HepG2 (cell line): ENCODE measurements at regions not wholly inside any gene's neighbourhood (a gene's known extent, or its start where the extent isn't known, plus 50 kb on each side); places are given as distances from the start of the nearest gene placed in this dataset.

Source experiments
- ATAC-seq: fragments of 200-7000 bp; cut with Tn5 transposase; 3 replicates; pipeline ENCODE4 v1.9.1; 2020; ENCODE audit warnings: mild to moderate bottlenecking, moderate library complexity
- BruUV-seq: library from RNA; stranded (reverse); fragments of 400-500 nt; replicated peaks from 2 replicates; lab custom pipeline; 2021; lab: Mats Ljungman, UMichigan
- CTCF ChIA-PET: fragments of 300-600 bp; formaldehyde crosslinking; extraction: SDS; loops from one replicate; lab custom pipeline; 2021; ENCODE audit warnings: low total read pairs, inconsistent platforms, low intra/inter-chr PET ratio; lab: Yijun Ruan, JAX
- POLR2A ChIA-PET: fragments of 350-600 bp; sonication (Branson Sonifier 250); formaldehyde crosslinking; loops from one replicate; lab custom pipeline; 2020; ENCODE audit warnings: antibody characterized with exemption, inconsistent platforms; lab: Yijun Ruan, JAX
- DNase-seq: peaks from one replicate; pipeline ENCODE4 v3.0.0-alpha.2; 2015; ENCODE audit warnings: low spot score
- FAIRE-seq: peaks from 3 replicates; lab custom pipeline; 2011; peaks lifted over from hg19 to GRCh38; lab: Jason Lieb, UNC
- H2AFZ ChIP-seq: one replicate; pipeline ENCODE4 v1.6.1; 2011; ENCODE audit warnings: low read length, inconsistent platforms
- H3K27ac ChIP-seq: fragments of 300-600 bp; 3 replicates; pipeline ENCODE4 v1.8.0; 2011; ENCODE audit warnings: mixed run types, mild to moderate bottlenecking, mixed read lengths, low read length, inconsistent platforms; ENCODE audit not compliant: insufficient read depth; ENCODE audit errors: extremely low read length
- H3K27me3 ChIP-seq, 2 experiments: fragments of 200-600 bp in 1 of 2; 2 replicates in 1 of 2; 3 replicates in 1 of 2; pipeline versions ENCODE4 v1.6.0 to v1.8.0; 2011; ENCODE audit warnings: low read length in 2 of 2, mild to moderate bottlenecking in 2 of 2, moderate library complexity in 2 of 2, inconsistent platforms in 1 of 2; ENCODE audit not compliant: insufficient read depth in 2 of 2, control insufficient read depth in 1 of 2
- H3K36me3 ChIP-seq, 2 experiments: fragments of 200-600 bp in 1 of 2; replicated peaks in 1 of 2; 2 replicates in 1 of 2; 3 replicates in 1 of 2; pipeline versions ENCODE4 v1.5.1 to v1.8.0; 2011; ENCODE audit warnings: low read length in 2 of 2, inconsistent platforms in 1 of 2; ENCODE audit not compliant: insufficient read depth in 2 of 2, control insufficient read depth in 1 of 2
- H3K4me1 ChIP-seq: 2 replicates; pipeline ENCODE4 v1.5.1; 2012; ENCODE audit warnings: low read length, inconsistent platforms; ENCODE audit not compliant: insufficient read depth
- H3K4me2 ChIP-seq: 2 replicates; pipeline ENCODE4 v1.6.0; 2011; ENCODE audit warnings: low read depth, low read length, inconsistent platforms
- H3K4me3 ChIP-seq, 3 experiments: fragments of 200-600 bp in 1 of 3; sonication (generic), shearing (Covaris generic) in 1 of 3; replicated peaks in 1 of 3; 2 replicates each; pipeline ENCODE4 v1.5.1; 2011 to 2016; ENCODE audit warnings: low read length in 3 of 3, inconsistent platforms in 2 of 3, low read depth in 2 of 3, mild to moderate bottlenecking in 2 of 3, control low read depth in 1 of 3, mixed read lengths in 1 of 3; ENCODE audit not compliant: insufficient read depth in 1 of 3
- H3K79me2 ChIP-seq: one replicate; pipeline ENCODE4 v1.6.1; 2011; ENCODE audit warnings: low read length, inconsistent platforms; ENCODE audit not compliant: insufficient read depth
- H3K9ac ChIP-seq: 2 replicates; pipeline ENCODE4 v1.6.0; 2011; ENCODE audit warnings: mild to moderate bottlenecking, low read depth, low read length, inconsistent platforms; ENCODE audit not compliant: insufficient read depth
- H3K9me3 ChIP-seq: 2 replicates; pipeline ENCODE4 v1.5.1; 2012; ENCODE audit warnings: mild to moderate bottlenecking, low read length
- H4K20me1 ChIP-seq: 2 replicates; pipeline ENCODE4 v1.6.0; 2011; ENCODE audit warnings: inconsistent platforms, mild to moderate bottlenecking, low read length, moderate library complexity; ENCODE audit not compliant: insufficient read depth
- GLI4 ChIP-seq: sonication (generic); formaldehyde crosslinking; IDR thresholded peaks from 2 replicates; pipeline ENCODE4 v1.5.1; 2020; ENCODE audit warnings: missing genetic modification reagents, mild to moderate bottlenecking, moderate library complexity, borderline replicate concordance
- KAT7 ChIP-seq: IDR thresholded peaks from 2 replicates; pipeline ENCODE4 v1.6.1; 2018; ENCODE audit warnings: borderline replicate concordance, missing compliant biosample characterization
- KLF15 ChIP-seq: sonication (generic); formaldehyde crosslinking; IDR thresholded peaks from 2 replicates; pipeline ENCODE4 v1.8.1; 2023; ENCODE audit warnings: borderline replicate concordance, mild to moderate bottlenecking, inconsistent platforms, missing genetic modification reagents, mixed read lengths
- NKX3-1 ChIP-seq: sonication (generic); formaldehyde crosslinking; IDR thresholded peaks from 2 replicates; pipeline ENCODE4 v1.5.0; 2020; ENCODE audit warnings: missing genetic modification reagents
- POLR2A ChIP-seq, 2 experiments: IDR thresholded peaks; 2 replicates each; pipeline ENCODE4 v1.6.1; 2011; ENCODE audit warnings: low read depth in 2 of 2, low read length in 2 of 2, mild to moderate bottlenecking in 1 of 2, moderate library complexity in 1 of 2; ENCODE audit not compliant: insufficient read depth in 1 of 2
- ZC3H4 ChIP-seq: sonication (generic); formaldehyde crosslinking; IDR thresholded peaks from 2 replicates; pipeline ENCODE4 v1.4.0; 2020; ENCODE audit warnings: missing genetic modification reagents, borderline replicate concordance
- ZFP36 ChIP-seq: fragments of 150-350 bp; IDR thresholded peaks from 2 replicates; pipeline ENCODE4 v1.6.1; 2018; ENCODE audit warnings: borderline replicate concordance, low read length, low read depth; ENCODE audit not compliant: partially characterized antibody
- ZFYVE20 ChIP-seq: sonication (generic); formaldehyde crosslinking; IDR thresholded peaks from 2 replicates; pipeline ENCODE4 v1.8.0; 2023; ENCODE audit warnings: low read depth, mild to moderate bottlenecking, moderate library complexity, missing genetic modification reagents, borderline replicate concordance
- ZNF460 ChIP-seq: sonication (generic); formaldehyde crosslinking; IDR thresholded peaks from 2 replicates; pipeline ENCODE4 v1.5.1; 2020; ENCODE audit warnings: missing genetic modification reagents, mild to moderate bottlenecking, borderline replicate concordance
- ZNF562 ChIP-seq: sonication (generic); formaldehyde crosslinking; IDR thresholded peaks from 2 replicates; pipeline ENCODE4 v1.8.0; 2022; ENCODE audit warnings: missing genetic modification reagents, borderline replicate concordance
- ZNF567 ChIP-seq: sonication (generic); formaldehyde crosslinking; IDR thresholded peaks from 2 replicates; pipeline ENCODE4 v1.8.1; 2023; ENCODE audit warnings: mild to moderate bottlenecking, missing genetic modification reagents, borderline replicate concordance
- ZNF772 ChIP-seq: sonication (generic); formaldehyde crosslinking; IDR thresholded peaks from 2 replicates; pipeline ENCODE4 v1.5.0; 2020; ENCODE audit warnings: mild to moderate bottlenecking, missing genetic modification reagents
- WGBS: methylation state at CpG from one replicate; pipeline ENCODE4 v1.1.6; 2017; ENCODE audit warnings: low lambda C conversion rate; 5-methylcytosine and 5-hydroxymethylcytosine counted together
- in situ Hi-C: cut with HindIII; loops from 2 replicates; pipeline ENCODE4 v1.10.0; 2017; ENCODE audit warnings: low pct_unique_long_range_greater_than_20kb; ENCODE audit not compliant: extremely low pct_ligation_motif_present
- intact Hi-C: fragments of 100-400 bp; cut with micrococcal nuclease; formaldehyde crosslinking; loops from one replicate; pipeline ENCODE4 v1.10.0; 2022; ENCODE audit not compliant: unreplicated experiment
- TF ChIP-seq, protein P1 (sequence below): sonication (generic); formaldehyde crosslinking; IDR thresholded peaks from 2 replicates; pipeline ENCODE4 v1.5.0; 2020; ENCODE audit warnings: mild to moderate bottlenecking, missing genetic modification reagents, borderline replicate concordance
- TF ChIP-seq, protein P2 (sequence below): sonication (generic); formaldehyde crosslinking; IDR thresholded peaks from 2 replicates; pipeline ENCODE4 v1.4.0; 2020; ENCODE audit warnings: mild to moderate bottlenecking, low read depth, missing genetic modification reagents
- TF ChIP-seq, protein P3 (sequence below): sonication (generic); formaldehyde crosslinking; IDR thresholded peaks from 2 replicates; pipeline ENCODE4 v1.4.0; 2020; ENCODE audit warnings: mild to moderate bottlenecking, missing genetic modification reagents

DNA sequence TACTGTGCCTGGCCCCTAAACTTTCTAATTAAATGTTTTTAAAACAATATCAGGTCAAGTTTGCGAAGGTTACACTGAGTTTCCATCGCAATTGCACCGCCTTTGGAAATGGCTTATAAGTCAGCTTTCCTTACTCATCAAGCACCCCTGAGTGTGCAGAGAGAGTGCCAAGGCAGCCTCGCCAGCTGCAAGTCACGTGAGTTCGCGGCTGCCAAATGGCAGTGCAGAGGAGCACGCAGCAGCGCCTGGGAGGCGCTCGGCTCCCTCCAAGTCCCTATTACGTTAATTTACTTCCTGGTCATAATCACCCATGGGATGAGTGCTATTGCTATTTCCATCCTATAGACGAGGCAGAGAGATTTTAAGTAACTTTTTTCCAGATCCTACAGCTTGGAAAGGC is 319.6 kb downstream of the TEX29 start:
- no peak for DNase-seq
- ChIA-PET POLR2A (no interaction called here), CTCF (no interaction called here)
- Histone ChIP-seq H2AFZ (no peak overlapping the region), H3K27ac (no peak overlapping the region), H3K27me3 (peaks cover 2 to 4% of the 10 kb centered on the region in 2 experiments; a peak in 3 of 5 replicates), H3K36me3 (no peaks in the 10 kb centered on the region), H3K9me3 (no peaks in the 10 kb centered on the region), H4K20me1 (no peaks in the 10 kb centered on the region), H3K9ac (no peak overlapping the region), H3K79me2 (no peaks in the 10 kb centered on the region), H3K4me3 (no peak overlapping the region), H3K4me2 (no peak overlapping the region), H3K4me1 (no peaks in the 10 kb centered on the region)
- 68% methylated on average over 7 of the region's 13 CpGs for WGBS
- in situ Hi-C loops, result no loop called here
- no TSS peak for BruUV-seq
- ATAC-seq, result no peak
- TF ChIP-seq, protein P1, sequence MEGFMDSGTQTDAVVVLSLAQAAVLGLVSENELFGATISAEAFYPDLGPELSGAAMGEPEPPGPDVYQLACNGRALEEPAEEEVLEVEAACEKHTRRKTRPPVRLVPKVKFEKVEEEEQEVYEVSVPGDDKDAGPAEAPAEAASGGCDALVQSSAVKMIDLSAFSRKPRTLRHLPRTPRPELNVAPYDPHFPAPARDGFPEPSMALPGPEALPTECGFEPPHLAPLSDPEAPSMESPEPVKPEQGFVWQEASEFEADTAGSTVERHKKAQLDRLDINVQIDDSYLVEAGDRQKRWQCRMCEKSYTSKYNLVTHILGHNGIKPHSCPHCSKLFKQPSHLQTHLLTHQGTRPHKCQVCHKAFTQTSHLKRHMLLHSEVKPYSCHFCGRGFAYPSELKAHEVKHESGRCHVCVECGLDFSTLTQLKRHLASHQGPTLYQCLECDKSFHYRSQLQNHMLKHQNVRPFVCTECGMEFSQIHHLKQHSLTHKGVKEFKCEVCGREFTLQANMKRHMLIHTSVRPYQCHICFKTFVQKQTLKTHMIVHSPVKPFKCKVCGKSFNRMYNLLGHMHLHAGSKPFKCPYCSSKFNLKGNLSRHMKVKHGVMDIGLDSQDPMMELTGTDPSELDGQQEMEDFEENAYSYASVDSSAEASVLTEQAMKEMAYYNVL (CRISPR knock-in tag), result no peak
- TF ChIP-seq ZNF562 (CRISPR knock-in tag) (no peak), ZNF460 (CRISPR knock-in tag) (no peak), ZFP36 (no peak), KLF15 (CRISPR knock-in tag) (no peak), KAT7 (CRISPR knock-in tag) (no peak), ZNF772 (CRISPR knock-in tag) (no peak), ZFYVE20 (CRISPR knock-in tag) (no peak), ZNF567 (CRISPR knock-in tag) (no peak), GLI4 (CRISPR knock-in tag) (no peak), ZC3H4 (CRISPR knock-in tag) (no peak), NKX3-1 (CRISPR knock-in tag) (no peak), POLR2A (IDR thresholded peaks at IDR 0.05; ENCODE audit: insufficient read depth in 1 of 2, low read depth in 2 of 2, low read length in 2 of 2) (no peak)
- TF ChIP-seq, protein P2, sequence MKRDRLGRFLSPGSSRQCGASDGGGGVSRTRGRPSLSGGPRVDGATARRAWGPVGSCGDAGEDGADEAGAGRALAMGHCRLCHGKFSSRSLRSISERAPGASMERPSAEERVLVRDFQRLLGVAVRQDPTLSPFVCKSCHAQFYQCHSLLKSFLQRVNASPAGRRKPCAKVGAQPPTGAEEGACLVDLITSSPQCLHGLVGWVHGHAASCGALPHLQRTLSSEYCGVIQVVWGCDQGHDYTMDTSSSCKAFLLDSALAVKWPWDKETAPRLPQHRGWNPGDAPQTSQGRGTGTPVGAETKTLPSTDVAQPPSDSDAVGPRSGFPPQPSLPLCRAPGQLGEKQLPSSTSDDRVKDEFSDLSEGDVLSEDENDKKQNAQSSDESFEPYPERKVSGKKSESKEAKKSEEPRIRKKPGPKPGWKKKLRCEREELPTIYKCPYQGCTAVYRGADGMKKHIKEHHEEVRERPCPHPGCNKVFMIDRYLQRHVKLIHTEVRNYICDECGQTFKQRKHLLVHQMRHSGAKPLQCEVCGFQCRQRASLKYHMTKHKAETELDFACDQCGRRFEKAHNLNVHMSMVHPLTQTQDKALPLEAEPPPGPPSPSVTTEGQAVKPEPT, result no peak
- TF ChIP-seq, protein P3, sequence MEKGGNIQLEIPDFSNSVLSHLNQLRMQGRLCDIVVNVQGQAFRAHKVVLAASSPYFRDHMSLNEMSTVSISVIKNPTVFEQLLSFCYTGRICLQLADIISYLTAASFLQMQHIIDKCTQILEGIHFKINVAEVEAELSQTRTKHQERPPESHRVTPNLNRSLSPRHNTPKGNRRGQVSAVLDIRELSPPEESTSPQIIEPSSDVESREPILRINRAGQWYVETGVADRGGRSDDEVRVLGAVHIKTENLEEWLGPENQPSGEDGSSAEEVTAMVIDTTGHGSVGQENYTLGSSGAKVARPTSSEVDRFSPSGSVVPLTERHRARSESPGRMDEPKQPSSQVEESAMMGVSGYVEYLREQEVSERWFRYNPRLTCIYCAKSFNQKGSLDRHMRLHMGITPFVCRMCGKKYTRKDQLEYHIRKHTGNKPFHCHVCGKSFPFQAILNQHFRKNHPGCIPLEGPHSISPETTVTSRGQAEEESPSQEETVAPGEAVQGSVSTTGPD (CRISPR knock-in tag), result no peak
- intact Hi-C loops, result no loop called here
- no peak for FAIRE-seq
